ENCODE measurements at regions not wholly inside any gene's neighbourhood (a gene's known extent, or its start where the extent isn't known, plus 50 kb on each side); places are given as distances from the start of the nearest gene placed in this dataset.

DNA sequence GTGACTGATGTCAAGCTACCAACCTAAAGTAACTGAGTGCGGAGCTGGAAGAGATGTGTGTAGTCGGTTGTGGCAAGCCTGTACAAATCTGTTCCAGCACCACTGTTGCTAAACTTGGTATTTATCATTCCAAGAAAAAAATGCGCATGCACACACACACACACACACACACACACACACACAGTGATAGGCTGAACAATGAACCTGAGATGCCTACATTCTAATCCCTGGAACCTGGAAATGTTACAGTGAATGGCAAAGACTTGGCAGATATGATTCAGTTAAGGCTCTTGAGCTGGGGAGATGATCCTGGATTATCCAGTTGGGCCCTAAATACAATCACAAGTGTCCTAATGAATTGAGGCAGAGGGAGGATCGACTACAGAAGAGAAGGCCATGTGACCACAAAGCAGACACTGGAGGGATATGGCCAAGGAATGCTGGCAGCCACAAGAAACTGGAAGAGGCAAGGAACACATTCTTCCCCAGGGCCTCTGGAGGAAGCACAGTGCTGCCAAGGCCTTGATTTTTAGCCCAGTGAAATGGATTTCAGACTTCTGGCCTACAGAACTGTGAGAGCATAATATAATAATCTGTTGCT, 49.7 kb upstream of the LHFPL2 start:
- Histone ChIP-seq H3K4me3 (replicated peaks in 1 of 4; ENCODE audit: control extremely low read depth in 1 of 4, insufficient read depth in 1 of 4, low read depth in 3 of 4, low read length in 4 of 4) (no peak overlapping the region), H3K9me3 (ENCODE audit: control insufficient read depth, insufficient read depth, low read depth, low read length) (no peaks in the 10 kb centered on the region), H3K4me2 (ENCODE audit: extremely low read depth, insufficient read depth, low read length) (no peak overlapping the region), H3K27me3 (ENCODE audit: control insufficient read depth, insufficient read depth, low read length) (no peaks in the 10 kb centered on the region), H3K4me1 (ENCODE audit: control insufficient read depth, extremely low read depth, insufficient read depth, low read length) (peaks cover 12% of the 10 kb centered on the region), H3K79me2 (ENCODE audit: control insufficient read depth, insufficient read depth, low read length) (no peaks in the 10 kb centered on the region), H3K27ac (ENCODE audit: insufficient read depth, low read length) (no peak overlapping the region), H3K9ac (ENCODE audit: insufficient read depth, low read length) (no peak overlapping the region), H4K20me1 (ENCODE audit: control insufficient read depth, extremely low read depth, insufficient read depth, low read length) (no peaks in the 10 kb centered on the region), H2AFZ (ENCODE audit: low read length) (no peak overlapping the region), H3K36me3 (ENCODE audit: control insufficient read depth, insufficient read depth, low read length) (no peaks in the 10 kb centered on the region)
- peak; percentile 63 to 91 for DNase-seq (ENCODE audit: low read depth in 2 of 2)
- TF ChIP-seq, protein P1, sequence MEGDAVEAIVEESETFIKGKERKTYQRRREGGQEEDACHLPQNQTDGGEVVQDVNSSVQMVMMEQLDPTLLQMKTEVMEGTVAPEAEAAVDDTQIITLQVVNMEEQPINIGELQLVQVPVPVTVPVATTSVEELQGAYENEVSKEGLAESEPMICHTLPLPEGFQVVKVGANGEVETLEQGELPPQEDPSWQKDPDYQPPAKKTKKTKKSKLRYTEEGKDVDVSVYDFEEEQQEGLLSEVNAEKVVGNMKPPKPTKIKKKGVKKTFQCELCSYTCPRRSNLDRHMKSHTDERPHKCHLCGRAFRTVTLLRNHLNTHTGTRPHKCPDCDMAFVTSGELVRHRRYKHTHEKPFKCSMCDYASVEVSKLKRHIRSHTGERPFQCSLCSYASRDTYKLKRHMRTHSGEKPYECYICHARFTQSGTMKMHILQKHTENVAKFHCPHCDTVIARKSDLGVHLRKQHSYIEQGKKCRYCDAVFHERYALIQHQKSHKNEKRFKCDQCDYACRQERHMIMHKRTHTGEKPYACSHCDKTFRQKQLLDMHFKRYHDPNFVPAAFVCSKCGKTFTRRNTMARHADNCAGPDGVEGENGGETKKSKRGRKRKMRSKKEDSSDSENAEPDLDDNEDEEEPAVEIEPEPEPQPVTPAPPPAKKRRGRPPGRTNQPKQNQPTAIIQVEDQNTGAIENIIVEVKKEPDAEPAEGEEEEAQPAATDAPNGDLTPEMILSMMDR (conservative IDR thresholded peaks at IDR 0.05 in 1 of 2, IDR thresholded peaks at IDR 0.05 in 1 of 2; ENCODE audit: low read depth in 1 of 2, low read length in 2 of 2) = no peak
- TF ChIP-seq EZH2 (IDR thresholded peaks at IDR 0.05; ENCODE audit: low read length, missing control alignments) = no peak
